EH (cell line): ENCODE measurements at regions not wholly inside any gene's neighbourhood (a gene's known extent, or its start where the extent isn't known, plus 50 kb on each side); places are given as distances from the start of the nearest gene placed in this dataset.

Source experiments
- DNase-seq: peaks from one replicate; pipeline ENCODE4 v3.0.0-alpha.2; 2015; ENCODE audit warnings: low read depth

GRCh38 chr7:16978358-16979244 lies 96.8 kb upstream of the AGR3 start:
- DNase-seq: peak; percentile 86

GRCh38 chr7:16980539-16980938 lies 98.8 kb upstream of the AGR3 start:
- DNase-seq: no peak

GRCh38 chr7:16982640-16983350 lies 101.0 kb upstream of the AGR3 start:
- peak; percentile 69 for DNase-seq

GRCh38 chr7:16984375-16984774 lies 102.6 kb upstream of the AGR3 start:
- DNase-seq: no peak

- DNase-seq: no peak
Measured at GRCh38 chr7:16985621-16986020, 103.8 kb upstream of the AGR3 start.

GRCh38 chr7:16986755-16987154 lies 105.0 kb upstream of the AGR3 start:
- no peak for DNase-seq

- peak; percentile 87 for DNase-seq
Measured at GRCh38 chr7:16989811-16990413, 108.1 kb upstream of the AGR3 start.

GRCh38 chr7:16991551-16991950 lies 109.8 kb upstream of the AGR3 start:
- no peak for DNase-seq

GRCh38 chr7:16993543-16993942 lies 111.8 kb upstream of the AGR3 start:
- peak; percentile 31 for DNase-seq

- DNase-seq: no peak
Measured at GRCh38 chr7:16998481-16999051, 116.8 kb upstream of the AGR3 start.

GRCh38 chr7:16999541-17000267 lies 117.9 kb upstream of the AGR3 start:
- no peak for DNase-seq

GRCh38 chr7:17005271-17005670 lies 123.5 kb upstream of the AGR3 start:
- DNase-seq: no peak

GRCh38 chr7:17007841-17008240 lies 126.1 kb upstream of the AGR3 start:
- DNase-seq: no peak

- DNase-seq: peak; percentile 49
Measured at GRCh38 chr7:17009007-17009719, 127.4 kb upstream of the AGR3 start.

GRCh38 chr7:17009933-17010332 lies 128.2 kb upstream of the AGR3 start:
- no peak for DNase-seq

- no peak for DNase-seq
Measured at GRCh38 chr7:17010637-17011300, 129.0 kb upstream of the AGR3 start.

- DNase-seq: no peak
Measured at GRCh38 chr7:17013204-17013603, 131.4 kb upstream of the AGR3 start.

- DNase-seq: no peak
Measured at GRCh38 chr7:17014686-17015085, 132.9 kb upstream of the AGR3 start.

GRCh38 chr7:17015598-17016031 lies 133.8 kb upstream of the AGR3 start:
- peak; percentile 88 for DNase-seq

GRCh38 chr7:17016402-17017010 lies 134.7 kb upstream of the AGR3 start:
- no peak for DNase-seq
